Activated CD8-positive, alpha-beta memory T cell treated with anti-CD3 and anti-CD28 coated beads, Interleukin-2, amount 50 U/mL, for 4 hours (primary cell): ENCODE measurements at regions not wholly inside any gene's neighbourhood (a gene's known extent, or its start where the extent isn't known, plus 50 kb on each side); places are given as distances from the start of the nearest gene placed in this dataset.

Experiments
- DNase-seq: peaks from one replicate; pipeline ENCODE4 v3.0.0-alpha.2; 2020

GRCh38 chr14:97215263-97215969 is 418.2 kb downstream of the VRK1 start:
- no peak for DNase-seq

- DNase-seq: no peak
Measured at GRCh38 chr14:97217111-97217885, 420.1 kb downstream of the VRK1 start.

- no peak for DNase-seq
Measured at GRCh38 chr14:97218274-97218673, 421.1 kb downstream of the VRK1 start.

- peak; percentile 34 for DNase-seq
Measured at GRCh38 chr14:97218691-97219430, 421.7 kb downstream of the VRK1 start.

- peak; percentile 19 for DNase-seq
Measured at GRCh38 chr14:97219431-97220017, 422.3 kb downstream of the VRK1 start.

GRCh38 chr14:97221572-97222285 is 424.5 kb downstream of the VRK1 start:
- no peak for DNase-seq

- no peak for DNase-seq
Measured at GRCh38 chr14:97224016-97224415, 426.8 kb downstream of the VRK1 start.

- no peak for DNase-seq
Measured at GRCh38 chr14:97230051-97230450, 432.9 kb downstream of the VRK1 start.

GRCh38 chr14:97233319-97233985 is 436.3 kb downstream of the VRK1 start:
- DNase-seq: no peak

GRCh38 chr14:97246648-97247047 is 449.5 kb downstream of the VRK1 start:
- no peak for DNase-seq

GRCh38 chr14:97248973-97249372 is 451.8 kb downstream of the VRK1 start:
- no peak for DNase-seq

GRCh38 chr14:97250931-97251330 is 453.7 kb downstream of the VRK1 start:
- DNase-seq: no peak

- no peak for DNase-seq
Measured at GRCh38 chr14:97251491-97252155, 454.4 kb downstream of the VRK1 start.

GRCh38 chr14:97253756-97254155 is 456.6 kb downstream of the VRK1 start:
- DNase-seq: no peak

GRCh38 chr14:97262336-97262735 is 465.2 kb downstream of the VRK1 start:
- DNase-seq: no peak

- DNase-seq: no peak
Measured at GRCh38 chr14:97264516-97265230, 467.5 kb downstream of the VRK1 start.

GRCh38 chr14:97266653-97267052 is 469.5 kb downstream of the VRK1 start:
- DNase-seq: no peak

- no peak for DNase-seq
Measured at GRCh38 chr14:97267509-97267908, 470.3 kb downstream of the VRK1 start.

GRCh38 chr14:97268097-97268496 is 470.9 kb downstream of the VRK1 start:
- DNase-seq: no peak

GRCh38 chr14:97270308-97270707 is 473.1 kb downstream of the VRK1 start:
- no peak for DNase-seq

GRCh38 chr14:97271451-97271960 is 474.3 kb downstream of the VRK1 start:
- DNase-seq: no peak
